ENCODE measurements at regions not wholly inside any gene's neighbourhood (a gene's known extent, or its start where the extent isn't known, plus 50 kb on each side); places are given as distances from the start of the nearest gene placed in this dataset.

- Mint-ChIP-seq H3K4me1 (peaks cover 8% of the 10 kb centered on the region in 2 experiments), H3K36me3 (ENCODE audit: insufficient read depth in 1 of 3, low read depth in 3 of 3) (peaks cover 0 to 5% (median 0%) of the 10 kb centered on the region in 3 experiments; a peak in 2 of 7 replicates), H3K4me3 (no peak overlapping the region), H3K27ac (no peak overlapping the region), H3K27me3 (ENCODE audit: low read depth) (no peaks in the 10 kb centered on the region), H3K9me3 (no peaks in the 10 kb centered on the region; a peak in 1 of 5 replicates)
- Histone ChIP-seq H4K20me1 (ENCODE audit: control insufficient read depth, insufficient read depth, insufficient read length) (no peaks in the 10 kb centered on the region), H2BK12ac (ENCODE audit: insufficient read length, low read depth, low read length) (no peak overlapping the region), H3K56ac (ENCODE audit: insufficient read length, low read depth, low read length) (no peak overlapping the region), H3K79me1 (ENCODE audit: insufficient read depth, low read depth, low read length, poor library complexity, severe bottlenecking) (no peaks in the 10 kb centered on the region), H3T11ph (ENCODE audit: low read length) (no peak overlapping the region), H3K23ac (ENCODE audit: insufficient read length, low read depth, low read length) (no peak overlapping the region), H3K27ac (ENCODE audit: insufficient read length, low read depth, low read length) (no peak overlapping the region), H3K4ac (ENCODE audit: low read depth, low read length) (no peak overlapping the region), H2AFZ (ENCODE audit: low read length) (no peak overlapping the region), H2BK120ac (ENCODE audit: low read depth, low read length, poor library complexity, severe bottlenecking) (no peak overlapping the region), H3K18ac (ENCODE audit: insufficient read length, low read depth, low read length) (no peak overlapping the region), H2BK15ac (ENCODE audit: low read depth, low read length) (no peak overlapping the region), H3K9me3 (ENCODE audit: control insufficient read depth, low read depth, low read length) (no peaks in the 10 kb centered on the region), H3K9ac (ENCODE audit: extremely low read depth, insufficient read length, low read length) (no peak overlapping the region), H3K23me2 (ENCODE audit: insufficient read length, low read depth, low read length, poor library complexity, severe bottlenecking) (no peaks in the 10 kb centered on the region), H3K4me2 (ENCODE audit: insufficient read depth, insufficient read length, low read length) (no peak overlapping the region), H4K5ac (ENCODE audit: insufficient read length, low read depth, low read length) (no peak overlapping the region), H3K4me1 (ENCODE audit: insufficient read depth, low read length) (peaks cover 3% of the 10 kb centered on the region; the same call in 1 of the 2 replicates), H2AK5ac (ENCODE audit: insufficient read length, low read length) (no peak overlapping the region), H4K91ac (ENCODE audit: insufficient read length, low read depth, low read length) (no peak overlapping the region), H2BK20ac (ENCODE audit: low read depth, low read length, poor library complexity, severe bottlenecking) (no peak overlapping the region), H3K14ac (ENCODE audit: insufficient read depth, low read length) (no peak overlapping the region), H2BK5ac (ENCODE audit: insufficient read length, low read length) (no peak overlapping the region), H4K8ac (replicated peaks; ENCODE audit: insufficient read length, low read depth, low read length) (no peak overlapping the region), H3K79me2 (ENCODE audit: insufficient read depth, low read length) (no peaks in the 10 kb centered on the region), H3K27me3 (ENCODE audit: insufficient read depth, low read length) (no peaks in the 10 kb centered on the region)
- TF ChIP-seq CTCF (conservative IDR thresholded peaks at IDR 0.05) = no peak
- no CpG with 5 or more reads among the region's 1 CpG for WGBS (ENCODE audit: extremely low coverage, insufficient read length, low lambda C conversion rate)
- DNase-seq = no peak
Measured at GRCh38 chr20:12063106-12063684, 145.5 kb downstream of the BTBD3 start.
